ENCODE measurements at regions not wholly inside any gene's neighbourhood (a gene's known extent, or its start where the extent isn't known, plus 50 kb on each side); places are given as distances from the start of the nearest gene placed in this dataset.
"Not testable (repeated sequence)": the region's sequence is repeated elsewhere in the genome, so short reads cannot be mapped to it uniquely, and the experiment has no call there.

DNA sequence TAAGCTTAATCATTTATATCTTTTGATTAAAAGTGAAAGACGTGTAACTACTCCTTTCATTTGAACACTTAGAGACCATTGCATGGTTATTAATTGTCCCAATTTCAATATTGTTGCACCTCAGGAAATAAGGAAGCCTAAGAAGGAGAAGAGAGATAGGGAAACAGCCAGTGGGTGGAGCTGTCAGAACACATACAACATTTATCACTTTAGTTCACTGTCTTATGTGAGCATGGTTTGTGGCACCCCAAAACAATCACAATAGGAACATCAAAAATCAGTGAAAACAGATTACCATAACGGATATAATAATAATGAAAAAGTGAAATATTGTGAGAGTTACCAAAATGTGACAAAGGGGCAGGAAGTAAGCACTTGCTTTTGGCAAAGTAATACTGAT lies 689.9 kb downstream of the TTLL7 start:
- TF ChIP-seq, protein P1, sequence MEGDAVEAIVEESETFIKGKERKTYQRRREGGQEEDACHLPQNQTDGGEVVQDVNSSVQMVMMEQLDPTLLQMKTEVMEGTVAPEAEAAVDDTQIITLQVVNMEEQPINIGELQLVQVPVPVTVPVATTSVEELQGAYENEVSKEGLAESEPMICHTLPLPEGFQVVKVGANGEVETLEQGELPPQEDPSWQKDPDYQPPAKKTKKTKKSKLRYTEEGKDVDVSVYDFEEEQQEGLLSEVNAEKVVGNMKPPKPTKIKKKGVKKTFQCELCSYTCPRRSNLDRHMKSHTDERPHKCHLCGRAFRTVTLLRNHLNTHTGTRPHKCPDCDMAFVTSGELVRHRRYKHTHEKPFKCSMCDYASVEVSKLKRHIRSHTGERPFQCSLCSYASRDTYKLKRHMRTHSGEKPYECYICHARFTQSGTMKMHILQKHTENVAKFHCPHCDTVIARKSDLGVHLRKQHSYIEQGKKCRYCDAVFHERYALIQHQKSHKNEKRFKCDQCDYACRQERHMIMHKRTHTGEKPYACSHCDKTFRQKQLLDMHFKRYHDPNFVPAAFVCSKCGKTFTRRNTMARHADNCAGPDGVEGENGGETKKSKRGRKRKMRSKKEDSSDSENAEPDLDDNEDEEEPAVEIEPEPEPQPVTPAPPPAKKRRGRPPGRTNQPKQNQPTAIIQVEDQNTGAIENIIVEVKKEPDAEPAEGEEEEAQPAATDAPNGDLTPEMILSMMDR (IDR thresholded peaks at IDR 0.05; ENCODE audit: low read depth, low read length, poor library complexity, severe bottlenecking), result not testable (repeated sequence)
- not testable (repeated sequence) for TF ChIP-seq EZH2phosphoT487 (IDR thresholded peaks at IDR 0.05; ENCODE audit: borderline replicate concordance, low read length)
